ENCODE measurements at regions not wholly inside any gene's neighbourhood (a gene's known extent, or its start where the extent isn't known, plus 50 kb on each side); places are given as distances from the start of the nearest gene placed in this dataset.

DNA sequence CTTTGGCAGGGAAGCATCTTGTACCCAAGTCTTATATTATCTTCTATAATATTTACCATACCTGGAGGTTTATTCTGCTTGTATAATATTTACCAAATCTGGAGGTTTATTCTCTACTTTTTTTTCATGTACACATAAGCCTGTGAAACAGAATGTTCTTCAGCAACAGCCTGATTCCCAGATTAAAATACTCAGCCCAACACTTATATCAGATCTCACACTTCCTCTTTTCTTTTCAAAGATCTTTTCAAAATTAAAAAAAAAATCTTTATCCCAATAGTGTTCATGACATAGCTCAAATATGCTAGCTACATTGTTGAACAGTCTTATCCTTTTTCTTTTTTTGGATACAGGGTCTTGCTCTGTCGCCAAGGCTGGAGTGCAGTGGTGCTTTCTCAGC lies 300.7 kb downstream of the LMO7 start:
- ChIA-PET CTCF (interaction anchor here (1.0 to 1.9 kb wide), 3 partner anchors 9 to 241 kb away, joined by 3 to 4 read pairs (median 3); no protein-coding TSS in a partner anchor), POLR2A (no interaction called here)
- FAIRE-seq, result no peak
- no peak overlapping the region for H3K4me2 ChIP-seq (ENCODE audit: insufficient read depth, low read length)
- dilution Hi-C loops (cut with MboI; ENCODE audit: extremely low pct_ligation_motif_present, low sequenced_read_pairs) (no loop called here), intact Hi-C loops (cut with micrococcal nuclease) (no loop called here)
- H3K9me1 ChIP-seq (replicated peaks; ENCODE audit: control insufficient read depth, extremely low read depth, insufficient read depth, low read length), result no peaks in the 10 kb centered on the region
- BruUV-seq (replicated peaks), result no TSS peak
- no peak overlapping the region for H2AFZ ChIP-seq (ENCODE audit: low read depth, low read length)
- no peaks in the 10 kb centered on the region for H4K20me1 ChIP-seq (replicated peaks; ENCODE audit: control insufficient read depth, extremely low read depth, insufficient read depth, low read length)
- H3K27ac ChIP-seq (ENCODE audit: insufficient read depth, low read depth, low read length), result no peak overlapping the region
- H3K4me3 ChIP-seq (replicated peaks in 1 of 3; ENCODE audit: insufficient read depth in 1 of 3, low read depth in 1 of 3, low read length in 3 of 3), result no peak overlapping the region
- H3K9ac ChIP-seq (replicated peaks; ENCODE audit: extremely low read depth, insufficient read depth, low read length), result no peak overlapping the region
- H3K9me3 ChIP-seq (replicated peaks; ENCODE audit: control insufficient read depth, insufficient read depth, low read length), result no peaks in the 10 kb centered on the region
- TF ChIP-seq JUN (IDR thresholded peaks at IDR 0.05; ENCODE audit: borderline replicate concordance, insufficient read depth, insufficient read length, low read depth) (no peak), FOS (IDR thresholded peaks at IDR 0.05; ENCODE audit: borderline replicate concordance, insufficient read depth, low read length) (no peak), EZH2 (IDR thresholded peaks at IDR 0.05; ENCODE audit: borderline replicate concordance, low read depth, low read length, severe bottlenecking) (no peak), MYC (IDR thresholded peaks at IDR 0.05; ENCODE audit: low read depth, low read length) (no peak), POLR2A (IDR thresholded peaks at IDR 0.05; ENCODE audit: low read depth, low read length) (no peak), GATA2 (IDR thresholded peaks at IDR 0.05; ENCODE audit: insufficient read depth, insufficient read length, low read depth, low read length) (no peak), POLR2AphosphoS5 (IDR thresholded peaks at IDR 0.05; ENCODE audit: insufficient read depth, low read depth, low read length) (no peak)
- H3K79me2 ChIP-seq (ENCODE audit: control insufficient read depth, insufficient read depth, low read length), result no peaks in the 10 kb centered on the region
- no peaks in the 10 kb centered on the region for H3K27me3 ChIP-seq (ENCODE audit: control insufficient read depth in 2 of 2, insufficient read depth in 2 of 2, low read length in 2 of 2)
- DNase-seq (ENCODE audit: low read depth, low spot score), result no peak
- H3K4me1 ChIP-seq (ENCODE audit: control insufficient read depth, extremely low read depth, insufficient read depth, low read length), result no peaks in the 10 kb centered on the region
- no peaks in the 10 kb centered on the region for H3K36me3 ChIP-seq (ENCODE audit: control insufficient read depth in 2 of 2, extremely low read depth in 1 of 2, insufficient read depth in 2 of 2, low read length in 2 of 2)

DNA sequence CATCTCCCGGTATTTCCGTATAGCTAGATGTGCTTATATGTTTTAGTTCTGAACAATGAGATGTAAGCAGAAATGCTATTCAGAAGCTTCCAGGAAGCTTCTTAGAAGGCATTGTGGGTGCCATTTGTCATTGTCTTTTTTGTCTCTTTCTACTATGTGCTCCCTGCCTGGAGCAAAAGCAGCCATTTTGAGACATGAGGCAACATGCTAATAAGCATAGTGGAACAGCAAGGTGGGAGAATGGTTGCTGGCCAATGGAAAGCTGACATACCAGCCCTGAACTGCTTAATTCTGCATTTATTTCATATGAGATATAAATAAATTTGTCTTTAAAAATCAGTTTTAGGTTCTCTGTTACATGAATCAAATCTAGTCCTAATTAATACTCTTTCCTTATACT lies 299.7 kb downstream of the LMO7 start:
- no peak overlapping the region for H3K9ac ChIP-seq (replicated peaks; ENCODE audit: extremely low read depth, insufficient read depth, low read length)
- ChIA-PET CTCF (interaction anchor here (1.9 kb wide), 1 partner anchor 10 kb away, joined by 4 read pairs; no protein-coding TSS in a partner anchor), POLR2A (no interaction called here)
- no peak for FAIRE-seq
- no peak overlapping the region for H3K4me2 ChIP-seq (ENCODE audit: insufficient read depth, low read length)
- no peaks in the 10 kb centered on the region for H4K20me1 ChIP-seq (replicated peaks; ENCODE audit: control insufficient read depth, extremely low read depth, insufficient read depth, low read length)
- no peak overlapping the region for H3K27ac ChIP-seq (ENCODE audit: insufficient read depth, low read depth, low read length)
- no peaks in the 10 kb centered on the region for H3K36me3 ChIP-seq (ENCODE audit: control insufficient read depth in 2 of 2, extremely low read depth in 1 of 2, insufficient read depth in 2 of 2, low read length in 2 of 2)
- no peak overlapping the region for H3K4me3 ChIP-seq (replicated peaks in 1 of 3; ENCODE audit: insufficient read depth in 1 of 3, low read depth in 1 of 3, low read length in 3 of 3)
- no peaks in the 10 kb centered on the region for H3K4me1 ChIP-seq (ENCODE audit: control insufficient read depth, extremely low read depth, insufficient read depth, low read length)
- no peaks in the 10 kb centered on the region for H3K27me3 ChIP-seq (ENCODE audit: control insufficient read depth in 2 of 2, insufficient read depth in 2 of 2, low read length in 2 of 2)
- DNase-seq (ENCODE audit: low read depth, low spot score), result no peak
- H3K9me1 ChIP-seq (replicated peaks; ENCODE audit: control insufficient read depth, extremely low read depth, insufficient read depth, low read length), result no peaks in the 10 kb centered on the region
- no peak overlapping the region for H2AFZ ChIP-seq (ENCODE audit: low read depth, low read length)
- dilution Hi-C loops (cut with MboI; ENCODE audit: extremely low pct_ligation_motif_present, low sequenced_read_pairs), result no loop called here
- TF ChIP-seq POLR2AphosphoS5 (IDR thresholded peaks at IDR 0.05; ENCODE audit: insufficient read depth, low read depth, low read length) (no peak), POLR2A (IDR thresholded peaks at IDR 0.05; ENCODE audit: low read depth, low read length) (no peak), EZH2 (IDR thresholded peaks at IDR 0.05; ENCODE audit: borderline replicate concordance, low read depth, low read length, severe bottlenecking) (no peak), GATA2 (IDR thresholded peaks at IDR 0.05; ENCODE audit: insufficient read depth, insufficient read length, low read depth, low read length) (no peak), MYC (IDR thresholded peaks at IDR 0.05; ENCODE audit: low read depth, low read length) (no peak), CTCF (IDR thresholded peaks at IDR 0.05; ENCODE audit: extremely low read depth in 1 of 2, insufficient read depth in 1 of 2, low read depth in 1 of 2, low read length in 2 of 2) (no peak), JUN (IDR thresholded peaks at IDR 0.05; ENCODE audit: borderline replicate concordance, insufficient read depth, insufficient read length, low read depth) (no peak), FOS (IDR thresholded peaks at IDR 0.05; ENCODE audit: borderline replicate concordance, insufficient read depth, low read length) (no peak)
- TF ChIP-seq, protein P1, sequence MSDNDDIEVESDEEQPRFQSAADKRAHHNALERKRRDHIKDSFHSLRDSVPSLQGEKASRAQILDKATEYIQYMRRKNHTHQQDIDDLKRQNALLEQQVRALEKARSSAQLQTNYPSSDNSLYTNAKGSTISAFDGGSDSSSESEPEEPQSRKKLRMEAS (IDR thresholded peaks at IDR 0.05; ENCODE audit: insufficient read depth, insufficient read length), result no peak
- H3K79me2 ChIP-seq (ENCODE audit: control insufficient read depth, insufficient read depth, low read length), result no peaks in the 10 kb centered on the region
- no TSS peak for BruUV-seq (replicated peaks)
- intact Hi-C loops (cut with micrococcal nuclease), result no loop called here
- no peaks in the 10 kb centered on the region for H3K9me3 ChIP-seq (replicated peaks; ENCODE audit: control insufficient read depth, insufficient read depth, low read length)

Data from endothelial cell of umbilical vein (primary cell).